Mesenteric fat pad (tissue), 1 donor: ENCODE measurements at regions not wholly inside any gene's neighbourhood (a gene's known extent, or its start where the extent isn't known, plus 50 kb on each side); places are given as distances from the start of the nearest gene placed in this dataset.
"Not testable (repeated sequence)": the region's sequence is repeated elsewhere in the genome, so short reads cannot be mapped to it uniquely, and the experiment has no call there.

Source experiments
- DNase-seq: peaks from one replicate; pipeline ENCODE4 v3.0.0-alpha.2; 2020; ENCODE audit warnings: low spot score
- donor health status: DM: yes; HTN: yes; CAD: no.

DNA sequence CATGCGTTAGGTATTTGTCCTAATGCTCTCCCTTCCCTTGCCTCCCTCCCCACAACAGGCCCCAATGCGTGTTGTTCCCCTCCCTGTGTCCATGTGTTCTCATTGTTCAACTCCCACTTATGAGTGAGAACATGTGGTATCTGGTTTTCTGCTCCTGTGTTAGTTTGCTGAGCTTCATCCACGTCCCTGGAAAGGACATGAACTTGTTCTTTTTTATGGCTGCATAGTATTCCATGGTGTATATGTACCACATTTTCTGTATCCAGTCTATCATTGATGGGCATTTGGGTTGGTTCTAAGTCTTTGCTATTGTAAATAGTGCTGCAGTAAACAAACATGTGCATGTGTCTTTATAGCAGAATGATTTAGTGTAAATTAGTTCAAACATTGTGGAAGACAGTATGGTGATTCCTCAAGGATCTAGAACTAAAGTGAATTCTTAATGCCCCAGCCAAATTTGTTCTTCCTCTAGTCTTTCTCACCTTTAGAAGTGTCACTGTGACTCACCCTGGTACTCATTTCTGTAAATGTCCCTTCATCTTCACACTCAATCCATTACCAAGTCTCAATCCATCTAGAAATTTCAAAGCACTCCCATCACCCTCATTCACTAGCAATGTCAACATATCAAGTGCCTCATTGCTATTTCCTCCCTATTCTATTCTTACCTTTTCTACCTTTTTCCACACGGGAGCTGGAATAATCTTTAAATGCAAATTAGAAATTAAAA lies 123.9 kb downstream of the MREG start:
- DNase-seq: not testable (repeated sequence)

DNA sequence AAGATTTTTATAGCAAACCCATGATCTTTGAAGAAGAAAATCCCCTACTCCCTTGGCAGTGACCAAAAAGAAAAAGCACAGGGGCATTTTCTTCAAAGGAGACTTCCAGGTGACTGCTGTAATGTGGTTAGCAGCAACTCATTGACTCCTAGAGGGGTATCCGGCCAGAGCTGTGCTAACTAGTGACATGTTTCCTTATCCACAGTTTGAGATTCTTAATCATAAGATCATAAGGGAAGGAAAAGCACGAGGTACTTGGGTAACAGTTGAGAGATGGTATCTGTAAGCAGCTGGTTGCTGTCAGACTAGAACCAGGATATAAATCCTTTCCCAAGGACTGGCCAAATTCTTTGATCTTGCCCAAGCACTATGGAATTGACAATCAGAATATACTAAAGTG lies 124.7 kb downstream of the MREG start:
- DNase-seq: no peak

DNA sequence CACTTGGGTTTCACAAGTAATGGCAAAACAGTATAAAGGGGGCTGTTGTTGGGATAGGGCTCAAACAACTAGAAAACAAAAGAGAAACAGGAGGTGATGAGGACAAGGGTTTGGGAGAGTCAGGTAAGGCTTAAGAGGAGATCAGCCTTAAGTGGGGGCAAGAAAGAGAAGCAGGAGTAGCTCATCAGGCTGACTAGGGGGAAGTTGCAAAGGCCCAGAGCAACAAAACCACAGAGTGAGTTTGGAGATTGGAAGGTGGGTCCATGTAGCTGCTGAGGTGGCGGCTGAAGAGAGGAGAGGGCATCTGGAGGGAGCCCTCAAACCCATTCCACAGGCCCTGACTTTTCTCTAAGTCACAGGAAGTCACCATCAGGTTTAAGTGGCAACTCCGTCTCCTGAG lies 126.0 kb downstream of the MREG start:
- DNase-seq: no peak

DNA sequence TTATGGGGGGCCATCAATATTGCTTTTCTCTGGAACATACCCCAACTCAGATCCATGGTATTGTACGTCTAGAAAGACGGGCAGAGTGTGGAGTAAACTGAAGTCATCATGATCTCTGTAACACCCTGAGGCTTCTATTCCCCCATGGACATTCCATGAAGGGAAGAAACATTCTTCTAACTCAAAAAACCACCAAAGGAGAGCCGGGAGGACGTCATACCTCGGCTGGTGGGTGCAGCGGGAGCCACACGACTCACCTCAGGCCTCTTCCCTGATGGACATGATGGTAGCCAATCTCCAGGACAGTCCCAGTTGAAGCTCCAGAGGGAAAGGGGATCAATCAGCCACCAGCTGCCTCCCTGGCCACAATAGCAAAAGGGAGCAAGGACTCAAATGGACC lies 127.3 kb downstream of the MREG start:
- DNase-seq: no peak

DNA sequence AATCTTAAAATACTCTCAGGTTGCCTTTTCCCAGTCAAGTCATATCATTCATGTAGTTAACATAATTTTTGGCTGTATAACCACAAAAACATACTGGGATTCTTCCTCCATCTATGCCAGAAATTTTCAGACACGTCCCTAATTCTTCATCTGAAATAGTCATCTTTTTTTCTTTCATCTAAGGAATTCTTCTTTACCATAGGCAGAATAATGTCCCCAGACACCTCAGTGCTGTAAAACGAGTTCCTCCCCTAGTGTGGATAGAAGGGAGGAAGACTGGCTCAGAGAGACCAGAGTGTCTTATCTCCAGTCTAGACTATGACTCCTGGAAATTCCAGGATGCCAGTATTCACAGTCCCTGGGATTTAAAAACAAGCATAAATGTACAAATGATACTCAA lies 127.8 kb downstream of the MREG start:
- no peak for DNase-seq

DNA sequence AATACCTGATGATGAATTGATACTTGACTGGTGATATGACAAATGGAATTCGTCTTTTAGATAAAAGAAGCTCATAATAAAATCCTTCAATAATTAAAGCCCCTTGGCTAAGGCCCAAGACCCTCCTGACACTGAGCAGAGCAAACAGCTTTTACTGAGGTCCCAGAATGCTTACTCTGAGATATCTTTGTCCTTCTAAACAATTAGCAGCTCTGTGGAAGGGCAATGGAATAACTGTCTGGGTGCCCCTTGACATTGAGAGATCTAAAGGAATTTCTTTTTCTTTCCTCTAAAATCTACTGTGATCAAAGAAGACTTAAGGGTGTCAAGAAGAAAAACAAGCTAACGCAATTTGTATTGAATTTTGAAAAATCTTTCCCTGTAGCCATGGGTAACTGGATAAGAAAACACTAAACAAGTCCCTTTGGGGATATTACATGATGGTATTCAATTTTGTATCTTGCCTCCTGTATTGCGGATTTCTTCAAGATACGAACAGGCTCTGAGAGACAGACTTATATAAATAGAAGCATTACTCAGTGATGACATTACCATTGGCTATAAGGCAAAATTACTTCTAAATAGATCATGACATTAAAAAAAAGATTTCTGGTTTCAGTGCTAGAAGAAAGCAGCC lies 128.8 kb downstream of the MREG start:
- DNase-seq: no peak

DNA sequence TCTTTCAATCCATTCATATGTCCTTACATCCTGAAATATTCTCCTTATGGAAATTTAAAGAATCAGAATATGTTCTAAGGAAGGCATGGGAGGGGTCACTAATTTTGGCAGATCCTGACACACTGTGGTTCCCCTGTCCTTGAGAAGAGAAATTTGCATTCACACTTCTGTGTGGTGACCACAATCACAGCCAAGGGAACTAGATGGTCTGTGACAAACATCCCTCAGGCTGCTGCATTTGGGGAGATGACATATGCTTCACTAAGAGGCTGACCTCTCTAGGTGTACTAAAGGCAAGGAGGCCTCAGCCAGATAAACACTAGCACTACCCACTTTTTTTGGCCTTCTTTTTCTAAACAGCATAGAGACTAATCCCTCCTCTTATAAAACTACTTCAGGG lies 129.6 kb downstream of the MREG start:
- no peak for DNase-seq

DNA sequence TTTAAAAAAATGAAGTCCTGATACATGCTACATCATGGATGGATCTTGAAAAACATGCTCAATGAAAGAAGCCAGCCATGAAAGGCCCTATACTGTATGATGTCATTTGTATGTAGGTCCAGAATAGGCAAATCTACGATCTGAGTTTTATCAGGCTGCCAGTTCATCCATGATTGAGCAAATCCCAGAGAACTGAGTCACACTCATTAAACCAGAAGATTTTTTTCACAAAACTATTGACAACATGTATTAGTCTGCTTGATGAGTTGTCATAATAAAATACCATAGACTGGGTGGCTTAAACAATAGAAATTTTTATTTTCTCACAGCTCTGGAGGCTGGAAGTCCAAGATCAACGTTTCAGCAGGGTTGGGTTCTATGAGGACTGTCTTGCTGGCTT lies 130.7 kb downstream of the MREG start:
- no peak for DNase-seq

DNA sequence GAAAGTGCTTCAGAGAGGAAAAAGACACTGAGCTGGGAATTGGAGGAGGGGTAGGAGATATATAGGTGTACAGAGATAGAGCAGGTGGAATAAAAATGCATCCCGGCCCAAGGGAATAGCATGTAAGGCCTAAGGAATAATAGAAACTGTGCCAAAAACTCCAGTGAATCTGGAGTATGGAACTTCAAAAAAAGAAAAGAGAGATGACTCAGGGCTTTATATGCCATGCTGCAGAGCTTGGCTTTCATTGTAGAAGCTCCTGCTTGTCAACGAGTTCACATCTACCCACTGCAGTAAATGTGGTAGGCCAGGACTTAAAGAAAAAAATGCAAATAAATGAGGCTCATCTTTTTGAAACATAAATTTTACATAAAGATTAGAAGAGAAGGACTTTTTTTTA lies 131.8 kb downstream of the MREG start:
- no peak for DNase-seq

DNA sequence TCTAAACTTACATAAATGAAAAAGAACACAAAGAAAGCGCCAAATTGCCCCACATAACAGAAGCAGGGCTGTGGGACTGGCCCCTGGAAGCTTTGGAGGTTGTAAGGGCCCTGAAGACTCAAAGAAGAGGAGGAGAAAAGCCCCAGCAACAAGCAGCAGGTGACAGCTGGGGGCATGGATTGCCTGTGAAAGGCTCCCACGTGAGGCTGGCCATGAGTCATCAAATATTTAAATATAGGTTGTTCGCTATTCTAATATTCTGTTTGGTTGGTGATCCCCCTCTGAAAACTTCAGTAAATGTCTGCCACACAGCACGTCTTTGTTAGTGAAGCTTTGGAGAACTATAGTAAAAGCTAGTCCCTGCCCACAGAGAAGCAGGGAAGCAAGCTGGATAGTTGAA lies 132.4 kb downstream of the MREG start:
- no peak for DNase-seq

DNA sequence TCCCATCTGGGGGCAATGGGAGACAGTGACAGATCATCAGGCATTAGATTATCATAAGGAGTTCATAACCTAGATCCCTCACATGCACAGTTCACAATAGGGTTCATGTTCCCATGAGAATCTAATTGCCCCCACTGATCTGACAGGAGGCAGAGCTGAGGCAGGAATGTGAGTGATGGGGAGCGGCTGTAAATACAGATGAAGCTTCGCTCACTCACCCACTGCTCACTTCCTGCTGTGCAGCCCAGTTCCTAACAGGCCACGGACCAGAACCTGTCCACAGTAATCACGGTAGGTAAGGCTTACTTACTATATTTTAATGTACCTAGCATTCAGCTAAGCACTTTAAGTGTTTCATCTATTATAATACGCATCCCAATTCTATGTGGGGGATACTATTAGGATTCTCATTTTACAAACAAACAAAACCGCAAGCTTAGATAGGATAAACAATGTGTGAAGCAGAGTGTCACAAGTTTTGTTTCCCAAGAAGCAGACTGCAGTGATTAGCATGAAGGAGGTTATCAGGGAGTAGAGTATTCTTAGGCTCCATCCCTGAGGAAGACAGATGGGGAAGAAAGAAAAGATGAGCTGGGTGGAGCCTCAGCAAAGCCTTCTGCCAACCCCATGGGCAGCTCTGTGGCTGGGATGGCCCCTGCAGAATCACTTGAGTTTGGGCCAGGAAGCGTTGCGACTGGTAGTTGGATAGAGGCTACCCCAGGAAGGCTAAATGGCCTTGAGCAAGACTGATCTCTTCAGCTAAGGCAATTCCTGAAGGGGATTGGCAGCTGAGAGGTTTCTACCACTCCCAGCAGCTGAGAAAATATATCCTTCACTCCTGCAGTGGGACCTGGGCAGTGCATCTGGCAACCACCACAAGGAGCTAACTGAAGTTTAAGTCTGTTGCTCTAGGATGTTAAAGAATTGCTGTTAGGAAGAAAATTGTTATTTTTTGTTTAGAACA lies 133.1 kb downstream of the MREG start:
- no peak for DNase-seq

DNA sequence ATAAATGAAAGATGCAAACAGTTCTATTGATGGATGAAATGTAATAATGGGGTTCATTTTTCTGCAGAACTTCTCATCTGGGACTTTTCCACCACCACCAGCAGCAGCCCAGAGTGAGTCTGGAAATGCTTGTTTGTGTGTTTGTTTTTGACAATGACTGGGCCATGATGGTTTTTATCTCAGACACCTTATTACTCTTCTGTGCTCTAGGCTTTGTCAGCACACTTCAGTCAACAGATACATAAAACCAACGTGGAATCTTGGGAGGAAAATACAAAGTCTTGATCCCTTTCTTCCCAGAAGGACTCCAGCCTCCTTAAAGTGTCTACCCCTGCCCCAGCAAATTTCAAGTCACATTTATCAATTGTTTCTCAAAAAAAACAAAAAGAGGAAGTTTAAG lies 134.0 kb downstream of the MREG start:
- no peak for DNase-seq

DNA sequence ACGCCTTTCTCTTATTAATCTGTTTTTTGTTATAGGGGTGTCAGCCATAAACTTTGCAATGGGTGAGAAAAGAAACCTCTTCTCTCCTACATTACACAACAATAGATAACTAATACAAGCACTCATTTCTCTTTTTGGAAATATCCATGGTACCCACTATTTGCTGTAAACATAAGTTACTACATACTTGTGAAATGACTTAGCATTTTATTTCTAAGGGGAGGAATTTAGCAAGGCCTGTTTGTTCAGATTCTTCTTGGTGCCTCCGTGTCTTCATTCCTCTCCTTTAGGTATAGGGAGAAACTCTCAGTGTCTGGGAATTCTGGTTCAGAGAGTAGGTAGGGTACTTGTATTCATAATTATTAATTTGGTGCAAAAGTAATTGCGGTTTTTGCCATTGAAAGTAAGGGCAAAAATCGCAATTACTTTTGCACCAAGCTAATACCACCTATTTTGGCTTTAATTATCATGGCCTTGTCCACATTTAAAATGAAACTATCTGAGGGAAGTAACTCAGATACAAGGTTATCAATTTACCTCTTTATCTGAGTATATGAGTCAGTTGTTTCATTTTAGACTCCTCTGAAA lies 134.8 kb downstream of the MREG start:
- DNase-seq: no peak

DNA sequence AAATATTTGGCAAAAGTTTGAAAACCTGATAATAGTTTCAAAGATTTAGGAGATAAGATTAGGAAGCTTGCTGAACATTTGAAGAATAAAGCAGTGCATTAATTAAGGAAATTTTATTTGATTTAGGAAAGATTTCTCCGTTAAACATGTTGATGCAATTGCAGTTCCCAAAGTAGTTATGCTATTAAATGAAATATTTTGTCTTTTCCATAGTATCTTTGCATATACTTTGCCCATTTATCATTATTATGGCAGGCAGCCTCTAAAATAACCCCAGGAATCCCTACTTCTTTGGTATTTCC lies 136.5 kb downstream of the MREG start:
- DNase-seq: no peak

DNA sequence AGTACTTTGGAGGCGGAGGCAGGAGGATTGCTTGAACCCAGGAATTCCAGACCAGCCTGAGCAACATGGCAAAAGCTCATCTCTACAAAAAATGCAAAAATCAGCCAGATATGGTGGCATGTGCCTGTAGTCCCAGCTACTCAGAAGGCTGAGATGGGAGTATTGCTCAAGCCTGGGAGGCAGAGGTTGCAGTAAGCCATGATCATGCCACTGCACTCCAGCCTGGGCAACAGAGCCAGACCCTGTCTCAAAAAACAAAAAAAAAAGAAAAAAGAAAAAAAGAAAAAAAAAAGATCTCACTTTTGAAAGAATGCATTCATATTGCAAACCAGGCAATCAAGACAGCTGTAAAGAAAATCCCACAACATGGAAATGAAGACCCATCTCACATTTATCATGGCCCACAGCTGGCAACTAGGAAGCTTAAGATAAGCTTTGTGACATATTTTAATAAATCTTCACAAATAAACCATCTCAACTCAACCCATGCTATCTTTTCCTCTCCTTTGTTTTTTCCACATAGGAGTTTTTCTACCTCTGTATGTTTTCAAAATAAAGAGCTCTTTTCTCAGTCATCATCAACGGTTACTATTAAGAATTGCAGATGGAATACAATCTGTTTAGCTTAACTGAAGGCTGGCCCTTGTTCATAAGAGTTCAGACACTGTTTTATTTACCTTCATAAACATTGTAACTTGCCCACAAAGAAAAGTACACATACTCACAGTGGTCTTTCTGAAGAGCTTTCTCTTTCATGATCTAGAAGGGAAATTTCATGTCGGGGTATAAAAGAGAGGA lies 137.0 kb downstream of the MREG start:
- DNase-seq: no peak

DNA sequence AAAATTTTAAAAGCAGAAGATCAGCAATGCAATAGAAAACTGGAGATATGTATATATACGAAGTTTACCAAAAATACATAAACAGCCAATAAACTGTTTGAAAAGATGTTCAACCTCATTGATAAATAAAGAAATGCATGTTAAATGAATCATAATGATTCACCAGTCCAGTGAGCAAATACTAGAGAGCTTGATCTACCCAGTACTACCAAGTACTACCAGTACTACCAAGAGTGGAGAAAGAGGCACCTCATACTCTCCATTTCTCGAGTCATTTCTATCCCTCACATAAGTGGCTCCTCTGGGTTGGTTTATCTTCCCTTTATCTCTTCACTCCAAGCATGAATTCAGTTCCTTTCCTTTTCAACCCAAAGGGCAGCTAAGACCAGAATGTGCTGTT lies 138.9 kb downstream of the MREG start:
- no peak for DNase-seq

DNA sequence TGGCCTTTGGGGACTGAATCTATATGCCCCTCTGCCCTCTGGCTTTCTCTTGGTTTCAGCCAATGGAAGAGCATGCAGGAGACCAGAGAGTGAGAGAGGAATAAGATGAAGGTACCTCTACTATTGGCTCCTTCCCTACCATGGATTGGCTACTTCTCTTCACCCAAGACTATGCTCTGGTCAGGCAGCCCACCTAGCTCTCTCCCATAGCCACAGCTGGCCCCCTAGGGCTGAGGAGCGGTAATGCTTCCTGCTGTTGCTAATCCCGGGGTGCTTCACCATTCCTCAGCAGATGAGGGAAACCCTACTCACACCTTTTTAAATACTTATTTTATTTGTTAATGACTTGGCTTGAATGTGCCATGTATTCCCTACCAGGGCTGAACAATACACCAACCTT lies 142.4 kb downstream of the MREG start:
- DNase-seq: no peak

DNA sequence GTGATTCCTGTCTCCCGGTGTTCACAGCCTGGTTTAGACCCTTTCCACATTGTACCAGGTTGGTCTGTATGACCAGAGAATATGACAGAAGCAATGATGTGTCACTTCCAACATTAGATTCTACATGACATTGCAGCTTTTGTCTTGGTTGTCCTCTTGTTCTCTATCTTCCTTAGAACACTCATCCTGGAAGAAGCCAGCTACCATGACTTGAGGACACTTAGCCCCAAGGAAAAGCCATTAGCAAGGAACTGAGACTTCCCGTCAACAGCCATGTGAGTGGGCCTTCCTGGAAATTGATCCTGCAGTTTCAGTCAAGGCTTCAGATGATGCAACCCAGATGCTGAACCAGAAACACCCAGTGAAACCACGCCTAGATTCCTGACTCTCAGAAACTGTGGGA lies 143.3 kb downstream of the MREG start:
- DNase-seq: no peak

DNA sequence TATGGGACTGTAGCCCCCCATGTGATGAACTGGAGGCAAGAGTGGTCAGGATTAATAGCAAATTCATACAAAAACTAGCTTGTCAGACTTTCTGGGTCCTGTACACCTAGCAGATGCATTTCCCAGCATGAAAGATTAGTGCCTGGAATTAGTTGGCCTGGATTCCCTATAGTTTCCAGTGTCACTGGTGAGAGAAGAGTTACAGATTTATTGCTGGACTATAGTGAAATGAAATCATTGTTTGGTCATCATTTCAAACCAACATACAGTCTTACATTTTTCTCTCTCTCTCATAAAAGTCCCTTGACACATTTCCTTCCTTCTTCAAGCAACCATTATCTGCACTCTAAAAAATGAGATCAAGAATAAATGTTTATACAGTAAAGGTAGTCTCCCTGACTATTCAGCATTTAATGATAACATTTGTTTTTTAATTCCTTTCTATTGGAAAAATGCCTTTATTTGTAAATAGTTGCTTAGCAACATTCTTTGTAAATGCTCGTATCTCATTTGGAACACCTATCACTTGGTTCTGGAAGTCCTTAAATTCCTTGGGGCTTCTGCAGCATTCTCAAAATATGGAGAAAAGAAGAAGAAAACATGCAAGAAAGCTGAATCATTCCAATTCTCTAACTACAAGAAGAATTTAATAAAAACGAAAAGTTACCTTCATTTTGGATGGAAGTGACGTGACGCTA lies 144.4 kb downstream of the MREG start:
- no peak for DNase-seq

DNA sequence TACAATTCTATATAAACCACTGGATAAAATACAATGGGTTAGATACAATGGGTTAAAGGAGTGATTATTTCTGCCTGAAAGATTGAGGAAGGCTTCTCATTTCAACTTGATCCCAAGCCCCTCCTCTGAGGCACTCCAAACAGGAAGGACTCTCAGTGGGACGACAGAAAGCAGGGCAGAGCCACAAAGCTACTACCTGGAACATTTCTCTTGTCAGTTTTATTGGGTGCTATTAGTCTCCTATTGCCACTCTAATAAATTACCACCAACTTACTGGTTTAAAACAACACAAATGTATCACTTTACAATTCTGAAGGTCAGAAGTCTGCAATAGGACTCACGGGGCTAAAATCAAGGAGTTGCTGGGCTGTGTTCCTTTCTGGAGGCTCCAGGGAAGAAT lies 146.7 kb downstream of the MREG start:
- DNase-seq: no peak

DNA sequence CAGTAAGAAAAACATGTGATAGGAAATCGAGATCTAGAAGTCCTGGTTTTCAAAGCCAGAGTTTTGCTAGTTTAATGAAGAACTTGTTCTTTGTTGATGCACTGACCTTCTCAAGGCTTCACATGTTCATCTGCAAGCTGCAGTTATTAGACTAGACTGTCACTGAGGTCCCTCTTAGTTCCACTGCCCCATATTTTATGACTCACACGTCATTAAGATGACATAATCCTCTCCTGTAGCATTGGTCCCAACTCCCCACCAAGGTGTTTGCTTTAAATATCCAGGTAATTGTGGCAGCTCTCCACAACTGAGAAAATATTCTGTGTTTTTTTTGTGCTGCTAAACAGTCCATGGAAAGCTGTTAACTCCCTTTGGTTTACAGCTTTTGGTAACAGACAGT lies 149.7 kb downstream of the MREG start:
- DNase-seq: no peak
